ENCODE measurements at regions not wholly inside any gene's neighbourhood (a gene's known extent, or its start where the extent isn't known, plus 50 kb on each side); places are given as distances from the start of the nearest gene placed in this dataset.
"Not testable (repeated sequence)": the region's sequence is repeated elsewhere in the genome, so short reads cannot be mapped to it uniquely, and the experiment has no call there.

DNA sequence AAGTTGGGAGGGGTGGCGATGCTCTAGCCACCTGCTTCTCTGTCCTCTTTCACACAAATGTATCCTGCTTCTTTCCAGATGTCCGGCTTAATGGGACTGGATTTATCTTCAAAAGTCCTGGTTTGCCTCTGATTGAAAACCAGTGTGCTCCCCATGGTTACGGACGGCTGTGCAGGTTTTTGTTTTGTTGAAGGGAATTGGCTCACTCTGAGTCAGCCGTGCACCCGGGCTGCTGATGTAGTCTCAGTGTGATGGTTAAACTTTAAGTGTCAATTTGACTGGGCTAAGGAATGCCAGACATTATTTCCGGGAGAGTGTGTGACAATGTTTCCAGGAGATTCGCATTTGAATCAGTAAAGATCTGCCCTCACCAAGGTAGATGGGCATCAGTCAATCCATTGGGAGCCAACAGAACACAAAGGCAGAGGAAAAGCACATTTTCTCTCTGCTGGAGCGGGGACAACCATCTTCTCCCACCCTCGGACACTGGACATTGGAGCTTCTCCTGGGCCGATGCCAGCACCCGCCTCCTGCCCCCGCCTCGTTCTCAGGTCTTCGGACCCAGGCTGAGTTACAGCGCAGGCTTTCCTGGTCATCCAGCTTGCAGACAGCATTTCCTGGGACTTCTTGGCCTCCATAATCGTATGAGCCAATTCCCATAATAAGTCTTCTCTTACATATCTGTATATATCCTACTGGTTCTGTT lies 126.9 kb upstream of the TNRC6C start:
- Histone ChIP-seq H3K4me3 (ENCODE audit: low read depth in 1 of 2, low read length in 2 of 2) (no peak overlapping the region), H3K9me3 (ENCODE audit: low read length) (no peaks in the 10 kb centered on the region), H3K27me3 (ENCODE audit: control insufficient read depth in 1 of 2, insufficient read depth in 2 of 2, low read length in 2 of 2) (no peaks in the 10 kb centered on the region), H3K27ac (ENCODE audit: low read depth, low read length) (no peak overlapping the region), H3K4me1 (ENCODE audit: insufficient read depth, low read length) (peaks cover 24% of the 10 kb centered on the region), H3K9ac (ENCODE audit: low read length) (no peak overlapping the region), H3K36me3 (ENCODE audit: insufficient read depth, low read length) (no peaks in the 10 kb centered on the region)

DNA sequence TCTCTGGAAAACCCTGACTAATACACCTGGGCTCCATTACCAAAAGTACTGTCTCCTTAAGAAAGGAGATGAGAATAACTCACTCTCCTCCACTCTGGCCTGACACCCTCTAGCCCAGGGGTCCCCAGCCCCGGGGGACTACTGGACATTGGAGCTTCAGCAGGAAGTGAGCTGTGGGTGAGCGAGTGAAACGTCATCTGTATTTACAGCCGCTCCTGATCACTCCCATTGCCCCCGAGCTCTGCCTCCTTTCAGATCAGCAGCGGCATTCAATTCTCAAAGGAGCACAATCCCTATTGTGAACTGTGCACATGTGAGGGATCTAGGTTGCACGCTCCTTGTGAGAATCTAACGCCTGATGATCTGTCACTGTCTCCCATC lies 126.3 kb upstream of the TNRC6C start:
- Histone ChIP-seq H3K9ac (ENCODE audit: low read length) (no peak overlapping the region), H3K4me3 (ENCODE audit: low read depth in 1 of 2, low read length in 2 of 2) (no peak overlapping the region), H3K27ac (ENCODE audit: low read depth, low read length) (no peak overlapping the region), H3K27me3 (ENCODE audit: control insufficient read depth in 1 of 2, insufficient read depth in 2 of 2, low read length in 2 of 2) (no peaks in the 10 kb centered on the region), H3K9me3 (ENCODE audit: low read length) (no peaks in the 10 kb centered on the region), H3K4me1 (ENCODE audit: insufficient read depth, low read length) (peaks cover 24% of the 10 kb centered on the region), H3K36me3 (ENCODE audit: insufficient read depth, low read length) (no peaks in the 10 kb centered on the region)

DNA sequence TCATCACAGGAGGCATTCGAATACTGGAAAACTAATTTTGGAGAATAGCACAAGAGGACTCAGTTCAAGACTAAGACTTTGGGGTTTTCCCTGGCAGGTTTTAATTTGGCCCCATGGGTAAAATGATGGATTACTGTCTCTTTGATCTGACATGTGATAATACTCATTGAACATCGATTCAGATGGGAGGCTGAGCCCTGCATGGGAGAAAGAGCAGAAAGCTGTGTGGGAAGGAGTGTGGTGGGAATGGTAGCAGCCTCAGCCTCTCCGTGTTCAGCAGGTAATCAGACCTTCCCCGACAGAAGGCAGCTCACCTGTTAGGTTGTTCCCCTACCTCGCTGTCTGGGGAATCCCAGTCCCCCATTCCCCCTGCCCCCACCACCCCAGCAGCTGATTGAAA lies 124.7 kb upstream of the TNRC6C start:
- Histone ChIP-seq H3K9ac (ENCODE audit: low read length) (no peak overlapping the region), H3K4me1 (ENCODE audit: insufficient read depth, low read length) (peaks cover 24% of the 10 kb centered on the region), H3K27me3 (ENCODE audit: control insufficient read depth in 1 of 2, insufficient read depth in 2 of 2, low read length in 2 of 2) (no peaks in the 10 kb centered on the region), H3K9me3 (ENCODE audit: low read length) (no peaks in the 10 kb centered on the region), H3K27ac (ENCODE audit: low read depth, low read length) (no peak overlapping the region), H3K36me3 (ENCODE audit: insufficient read depth, low read length) (no peaks in the 10 kb centered on the region), H3K4me3 (ENCODE audit: low read depth in 1 of 2, low read length in 2 of 2) (no peak overlapping the region)

DNA sequence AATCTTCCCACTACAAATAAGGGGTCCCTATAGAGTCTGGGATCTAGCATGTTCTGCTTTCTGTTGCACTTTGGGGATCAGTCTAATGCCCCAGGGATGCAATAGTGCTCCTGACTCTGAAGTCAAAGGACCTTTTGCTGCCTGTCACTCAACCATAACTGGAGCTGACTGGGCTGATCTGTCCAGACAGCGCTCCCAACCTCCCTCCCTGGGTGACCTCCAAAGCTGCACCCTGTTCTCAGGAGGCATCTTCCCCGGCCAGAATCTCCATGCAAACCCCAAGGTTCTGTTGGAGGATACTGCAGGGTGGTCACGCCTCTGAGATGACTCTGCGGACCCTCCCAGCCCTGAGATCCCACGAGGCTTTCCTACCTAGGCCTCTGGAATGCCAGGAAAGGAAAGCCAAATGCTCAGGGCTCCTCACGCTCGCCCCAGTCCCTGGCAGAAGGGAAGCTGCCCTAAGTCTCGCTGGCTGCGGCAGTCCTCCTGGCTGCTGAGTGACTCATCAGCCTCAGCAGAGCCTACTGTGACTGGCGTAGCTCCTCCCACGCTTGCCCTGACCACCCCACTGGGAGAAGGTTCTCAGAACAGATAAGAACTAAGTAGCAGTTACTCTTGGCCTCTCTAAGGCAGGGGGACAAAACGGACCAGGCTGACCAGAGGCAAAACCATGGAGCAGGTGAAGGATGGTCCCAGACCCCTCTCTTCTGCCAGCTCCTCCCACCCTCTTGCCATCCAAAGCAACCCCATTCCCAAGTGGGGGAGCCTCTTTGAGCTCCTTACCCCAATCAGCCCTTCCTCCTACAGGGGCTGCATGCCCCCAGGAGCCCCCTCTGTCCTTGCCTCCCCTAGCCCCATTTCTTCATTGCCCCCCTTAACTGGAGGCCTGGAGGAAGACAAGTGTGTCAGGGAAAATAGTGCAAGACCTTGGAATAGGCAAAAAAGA lies 124.1 kb upstream of the TNRC6C start:
- no peaks in the 10 kb centered on the region for H3K36me3 ChIP-seq (ENCODE audit: insufficient read depth, low read length)
- H3K9me3 ChIP-seq (ENCODE audit: low read length), result no peaks in the 10 kb centered on the region
- H3K9ac ChIP-seq (ENCODE audit: low read length), result no peak overlapping the region
- no peak overlapping the region for H3K4me3 ChIP-seq (ENCODE audit: low read depth in 1 of 2, low read length in 2 of 2)
- H3K27me3 ChIP-seq (ENCODE audit: control insufficient read depth in 1 of 2, insufficient read depth in 2 of 2, low read length in 2 of 2), result no peaks in the 10 kb centered on the region
- peaks cover 23% of the 10 kb centered on the region for H3K4me1 ChIP-seq (ENCODE audit: insufficient read depth, low read length)
- no peak overlapping the region for H3K27ac ChIP-seq (ENCODE audit: low read depth, low read length)

DNA sequence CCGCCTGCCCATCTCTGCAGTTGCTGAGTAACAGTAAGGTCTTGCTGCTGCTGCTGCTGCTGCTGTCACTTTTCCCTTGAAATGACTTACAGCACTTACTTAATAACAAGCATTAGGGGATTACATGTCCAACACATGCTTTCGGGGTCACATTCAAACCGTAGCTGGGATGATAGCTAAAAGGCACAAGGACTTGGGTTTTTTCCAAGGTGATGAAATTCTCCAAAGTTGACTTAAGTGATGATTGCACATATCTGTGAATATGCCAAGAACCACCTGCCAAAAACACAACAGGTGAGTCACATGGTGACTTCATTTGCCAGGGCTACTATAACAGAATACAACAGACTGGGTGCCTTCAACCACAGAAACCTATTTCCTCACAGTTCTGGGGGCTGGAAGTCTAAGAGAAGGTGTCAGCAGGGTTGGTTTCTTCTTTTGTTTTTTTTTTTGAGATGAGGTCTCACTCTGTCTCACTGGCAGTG lies 121.9 kb upstream of the TNRC6C start:
- Histone ChIP-seq H3K4me1 (ENCODE audit: insufficient read depth, low read length) (peaks cover 2% of the 10 kb centered on the region), H3K9me3 (ENCODE audit: low read length) (no peaks in the 10 kb centered on the region), H3K9ac (ENCODE audit: low read length) (no peak overlapping the region), H3K36me3 (ENCODE audit: insufficient read depth, low read length) (no peaks in the 10 kb centered on the region), H3K4me3 (ENCODE audit: low read depth in 1 of 2, low read length in 2 of 2) (no peak overlapping the region), H3K27me3 (ENCODE audit: control insufficient read depth in 1 of 2, insufficient read depth in 2 of 2, low read length in 2 of 2) (no peaks in the 10 kb centered on the region), H3K27ac (ENCODE audit: low read depth, low read length) (no peak overlapping the region)

DNA sequence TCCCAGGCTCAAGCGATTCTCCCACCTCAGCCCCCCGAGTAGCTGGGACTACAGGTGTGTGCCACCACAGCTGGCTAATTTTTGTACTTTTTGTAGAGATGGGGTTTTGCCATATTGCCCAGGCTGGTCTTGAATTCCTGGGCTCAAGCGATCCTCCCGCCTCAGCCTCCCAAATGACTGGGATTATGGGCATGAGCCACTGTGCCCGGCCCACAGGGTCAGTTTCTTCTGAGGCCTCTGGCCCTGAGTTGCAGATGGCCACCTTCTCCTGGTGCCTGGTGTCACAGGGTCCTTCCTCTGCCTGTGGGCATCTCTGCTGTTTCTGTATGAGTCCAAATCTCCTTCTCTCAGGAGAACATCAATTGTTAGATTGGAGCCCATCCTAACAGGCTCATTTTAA lies 121.4 kb upstream of the TNRC6C start:
- not testable (repeated sequence) for H3K9me3 ChIP-seq (ENCODE audit: low read length); H3K9ac ChIP-seq (ENCODE audit: low read length); H3K4me3 ChIP-seq (ENCODE audit: low read depth in 1 of 2, low read length in 2 of 2); H3K36me3 ChIP-seq (ENCODE audit: insufficient read depth, low read length); H3K4me1 ChIP-seq (ENCODE audit: insufficient read depth, low read length); H3K27ac ChIP-seq (ENCODE audit: low read depth, low read length); H3K27me3 ChIP-seq (ENCODE audit: control insufficient read depth in 1 of 2, insufficient read depth in 2 of 2, low read length in 2 of 2)

DNA sequence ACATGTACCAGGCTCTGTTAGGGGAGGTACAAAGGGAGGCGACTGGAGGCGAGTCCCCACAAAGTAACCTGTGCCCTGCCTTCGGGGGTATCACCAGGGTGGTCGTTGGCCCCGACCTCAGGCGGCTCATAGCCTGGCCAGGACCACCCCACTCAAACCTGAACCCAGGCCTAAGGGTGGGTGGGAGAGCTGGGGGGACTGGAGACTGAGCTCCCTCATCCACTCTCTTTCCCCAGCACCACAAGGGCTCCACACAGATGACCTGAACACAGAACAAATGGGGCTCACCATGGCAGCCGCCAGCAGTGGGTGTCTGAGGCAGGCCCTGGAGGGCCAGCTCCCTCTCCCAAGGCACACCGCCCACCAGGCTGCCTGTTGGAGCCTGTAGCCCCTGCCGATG lies 120.6 kb upstream of the TNRC6C start:
- Histone ChIP-seq H3K4me1 (ENCODE audit: insufficient read depth, low read length) (no peaks in the 10 kb centered on the region), H3K9me3 (ENCODE audit: low read length) (no peaks in the 10 kb centered on the region), H3K9ac (ENCODE audit: low read length) (no peak overlapping the region), H3K27ac (ENCODE audit: low read depth, low read length) (no peak overlapping the region), H3K27me3 (ENCODE audit: control insufficient read depth in 1 of 2, insufficient read depth in 2 of 2, low read length in 2 of 2) (no peaks in the 10 kb centered on the region), H3K36me3 (ENCODE audit: insufficient read depth, low read length) (no peaks in the 10 kb centered on the region), H3K4me3 (ENCODE audit: low read depth in 1 of 2, low read length in 2 of 2) (no peak overlapping the region)

DNA sequence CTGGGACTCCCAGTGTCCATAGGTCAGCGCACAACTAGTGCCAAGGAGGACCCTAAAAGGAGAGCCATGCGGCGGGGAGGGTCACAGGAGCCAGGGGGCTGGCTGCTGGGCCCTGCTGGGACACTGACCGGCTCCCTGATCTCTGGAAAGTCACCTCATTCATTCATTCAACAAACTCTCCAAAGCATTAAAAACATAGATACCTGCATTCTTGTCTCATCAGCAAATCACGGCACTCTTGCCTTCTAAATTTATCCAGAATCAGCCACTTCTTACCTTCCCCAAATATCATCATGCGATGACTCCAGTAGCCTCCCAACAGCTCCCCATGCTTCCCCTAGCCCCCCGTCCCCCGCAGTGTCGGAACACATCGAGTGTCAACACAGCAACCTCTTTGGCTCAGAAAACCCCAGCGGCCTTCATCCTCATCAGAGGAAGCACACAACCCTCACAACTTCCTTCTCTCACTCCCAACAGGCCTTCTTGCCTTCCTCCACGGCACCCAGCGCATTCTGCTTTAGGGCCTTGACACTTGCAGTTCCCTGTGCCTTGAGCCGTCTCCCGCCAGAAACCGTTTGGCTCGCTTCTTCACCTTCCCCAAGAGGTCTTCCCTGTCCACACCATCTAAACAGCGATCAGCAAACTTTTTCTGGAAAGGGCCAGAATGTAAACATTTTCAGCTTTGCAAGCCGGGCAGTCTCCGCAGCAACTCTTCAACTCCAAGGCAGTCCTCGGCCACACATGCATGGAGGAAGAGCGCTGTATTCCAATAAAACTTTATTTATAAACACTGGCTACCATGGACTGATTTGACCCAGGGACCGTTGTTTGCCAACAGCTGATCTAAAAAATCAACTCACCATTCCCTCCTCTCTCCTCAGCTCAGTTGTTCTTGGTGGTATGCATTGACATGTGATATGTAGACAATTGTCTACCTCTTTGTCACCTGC lies 119.5 kb upstream of the TNRC6C start:
- Histone ChIP-seq H3K27me3 (ENCODE audit: control insufficient read depth in 1 of 2, insufficient read depth in 2 of 2, low read length in 2 of 2) (no peaks in the 10 kb centered on the region), H3K9ac (ENCODE audit: low read length) (no peak overlapping the region), H3K4me3 (ENCODE audit: low read depth in 1 of 2, low read length in 2 of 2) (no peak overlapping the region), H3K4me1 (ENCODE audit: insufficient read depth, low read length) (no peaks in the 10 kb centered on the region), H3K36me3 (ENCODE audit: insufficient read depth, low read length) (no peaks in the 10 kb centered on the region), H3K9me3 (ENCODE audit: low read length) (no peaks in the 10 kb centered on the region), H3K27ac (ENCODE audit: low read depth, low read length) (no peak overlapping the region)

DNA sequence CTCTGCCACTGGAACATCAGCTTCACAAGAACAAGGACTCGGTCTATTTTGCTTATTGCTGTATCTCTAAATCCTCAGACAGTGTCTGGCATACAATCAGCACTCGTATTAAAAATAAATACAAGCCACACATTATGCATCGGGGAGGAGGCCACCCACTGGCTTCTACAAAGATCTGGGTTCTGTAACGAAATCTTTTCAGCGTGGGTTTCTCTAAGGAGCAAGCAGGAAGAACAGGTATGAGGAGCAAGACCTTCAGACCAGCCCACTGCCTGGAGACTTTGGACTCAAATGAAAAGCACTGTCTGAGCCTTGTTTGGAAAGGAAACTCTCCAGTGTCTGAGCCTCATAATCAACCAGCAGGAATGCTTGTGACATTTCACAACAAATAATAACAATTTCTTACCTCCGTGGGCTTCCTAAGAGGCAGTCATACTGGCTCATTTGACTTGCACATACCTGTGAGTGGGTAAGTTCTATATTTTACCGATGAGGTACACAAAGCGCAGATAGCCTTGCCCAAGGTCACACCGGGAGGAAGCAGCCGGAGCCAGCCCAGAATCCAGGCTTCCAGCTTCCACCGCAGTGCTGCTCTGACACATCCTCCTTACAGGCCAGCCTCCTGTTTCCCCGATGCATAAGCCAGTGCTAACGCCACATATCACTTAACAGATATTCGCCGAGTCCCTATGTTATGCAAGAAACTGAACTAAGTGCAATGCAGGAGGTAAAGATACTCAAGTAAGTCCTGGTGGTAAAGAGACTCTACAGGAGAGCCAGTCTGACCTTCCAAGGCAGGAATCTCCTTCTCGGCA lies 118.6 kb upstream of the TNRC6C start:
- H3K27ac ChIP-seq (ENCODE audit: low read depth, low read length), result no peak overlapping the region
- no peaks in the 10 kb centered on the region for H3K27me3 ChIP-seq (ENCODE audit: control insufficient read depth in 1 of 2, insufficient read depth in 2 of 2, low read length in 2 of 2)
- no peaks in the 10 kb centered on the region for H3K4me1 ChIP-seq (ENCODE audit: insufficient read depth, low read length)
- H3K9ac ChIP-seq (ENCODE audit: low read length), result no peak overlapping the region
- no peaks in the 10 kb centered on the region for H3K36me3 ChIP-seq (ENCODE audit: insufficient read depth, low read length)
- no peaks in the 10 kb centered on the region for H3K9me3 ChIP-seq (ENCODE audit: low read length)
- H3K4me3 ChIP-seq (ENCODE audit: low read depth in 1 of 2, low read length in 2 of 2), result no peak overlapping the region

DNA sequence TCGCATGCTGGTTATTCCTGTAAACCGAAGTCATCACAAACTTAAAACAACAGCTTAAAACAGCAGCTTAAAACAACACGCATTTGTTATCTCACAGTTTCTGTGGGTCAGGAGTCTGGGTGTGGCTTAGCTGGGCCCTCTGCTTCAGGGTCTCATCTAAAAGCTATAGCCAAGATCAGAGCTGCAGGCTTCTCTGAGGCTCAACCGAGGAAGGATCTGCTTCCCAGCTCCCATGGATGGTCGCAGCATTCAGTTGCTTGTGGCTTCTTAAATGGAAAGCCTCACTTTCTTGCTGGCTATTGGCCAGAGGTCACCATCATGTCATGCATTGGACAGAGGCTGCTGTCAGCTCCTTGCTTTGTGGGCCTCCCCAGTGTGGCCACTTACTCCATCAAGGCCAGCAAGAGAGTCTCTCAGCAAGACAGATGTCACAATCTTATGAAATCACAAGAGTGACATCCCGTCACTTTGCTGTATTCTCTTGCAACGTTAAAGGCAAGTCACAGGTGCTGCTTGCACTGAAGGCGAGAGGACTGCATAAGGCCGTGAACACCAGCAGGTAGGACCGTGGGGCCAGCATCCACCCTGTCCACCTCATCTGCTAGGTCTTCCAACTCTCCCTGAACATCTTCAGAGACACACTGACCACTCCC lies 117.9 kb upstream of the TNRC6C start:
- H3K27me3 ChIP-seq (ENCODE audit: control insufficient read depth in 1 of 2, insufficient read depth in 2 of 2, low read length in 2 of 2), result no peaks in the 10 kb centered on the region
- H3K4me3 ChIP-seq (ENCODE audit: low read depth in 1 of 2, low read length in 2 of 2), result no peak overlapping the region
- H3K9ac ChIP-seq (ENCODE audit: low read length), result no peak overlapping the region
- no peak overlapping the region for H3K27ac ChIP-seq (ENCODE audit: low read depth, low read length)
- no peaks in the 10 kb centered on the region for H3K9me3 ChIP-seq (ENCODE audit: low read length)
- no peaks in the 10 kb centered on the region for H3K4me1 ChIP-seq (ENCODE audit: insufficient read depth, low read length)
- no peaks in the 10 kb centered on the region for H3K36me3 ChIP-seq (ENCODE audit: insufficient read depth, low read length)

All from muscle layer of colon (tissue), 2 donors.